Spleen (tissue), 11 donors: ENCODE measurements at regions not wholly inside any gene's neighbourhood (a gene's known extent, or its start where the extent isn't known, plus 50 kb on each side); places are given as distances from the start of the nearest gene placed in this dataset.
A peak's percentile ranks its signal among the peaks of the same experiment; 100 is the strongest.

Experiments used
- DNase-seq: peaks from one replicate; pipeline ENCODE4 v3.0.0-alpha.2; 2020
- H3K27ac ChIP-seq, 8 donors: fragments of 200-600 bp; sonication (generic) in 7 of 8; 1 replicate in 4 of 8; 2 replicates in 4 of 8; pipeline versions ENCODE4 v1.5.0 to v1.8.0; 2016 to 2021; ENCODE audit warnings: inconsistent platforms in 4 of 8, mild to moderate bottlenecking in 4 of 8, moderate library complexity in 1 of 8
- H3K27me3 ChIP-seq, 7 donors: fragments of 200-600 bp; sonication (generic) in 6 of 7; replicated peaks in 1 of 7; 1 replicate in 4 of 7; 2 replicates in 3 of 7; pipeline versions ENCODE4 v1.5.0 to v1.8.0; 2016 to 2021; ENCODE audit warnings: inconsistent platforms in 3 of 7, mild to moderate bottlenecking in 1 of 7
- H3K36me3 ChIP-seq, 6 donors: fragments of 200-600 bp; sonication (generic) in 5 of 6; 1 replicate in 4 of 6; 2 replicates in 2 of 6; pipeline versions ENCODE4 v1.5.0 to v1.8.0; 2016 to 2021; ENCODE audit warnings: inconsistent platforms in 2 of 6
- H3K4me1 ChIP-seq, 6 donors: fragments of 200-600 bp; sonication (generic) in 5 of 6; 1 replicate in 3 of 6; 2 replicates in 3 of 6; pipeline versions ENCODE4 v1.5.0 to v1.8.0; 2016 to 2021; ENCODE audit warnings: inconsistent platforms in 3 of 6
- H3K4me3 ChIP-seq, 8 donors: fragments of 200-600 bp; sonication (generic) in 7 of 8; 1 replicate in 4 of 8; 2 replicates in 4 of 8; pipeline versions ENCODE4 v1.5.0 to v1.8.0; 2016 to 2021; ENCODE audit warnings: inconsistent platforms in 4 of 8, mild to moderate bottlenecking in 4 of 8, moderate library complexity in 2 of 8
- H3K9me3 ChIP-seq, 8 donors: fragments of 200-600 bp; sonication (generic) in 7 of 8; 1 replicate in 4 of 8; 2 replicates in 4 of 8; pipeline versions ENCODE4 v1.5.0 to v1.8.0; 2016 to 2021; ENCODE audit warnings: inconsistent platforms in 4 of 8
- CTCF ChIP-seq, 11 experiments: fragments of 200-600 bp in 7 of 11; fragments of 450-650 bp in 4 of 11; sonication (generic) in 4 of 11; IDR thresholded peaks in 8 of 11; conservative IDR thresholded peaks in 3 of 11; 1 replicate in 7 of 11; 2 replicates in 4 of 11; pipeline versions ENCODE4 v1.4.0 to v1.8.0; 2016 to 2021; ENCODE audit warnings: antibody characterized with exemption in 11 of 11, inconsistent platforms in 4 of 11, mild to moderate bottlenecking in 1 of 11
- POLR2A ChIP-seq, 3 donors: fragments of 450-650 bp; IDR thresholded peaks; one replicate each; pipeline ENCODE4 v1.5.1; 2017; ENCODE audit warnings: antibody characterized with exemption in 3 of 3, mild to moderate bottlenecking in 1 of 3
- POLR2AphosphoS5 ChIP-seq, 3 donors: sonication (generic); formaldehyde crosslinking; IDR thresholded peaks; one replicate each; pipeline ENCODE4 v1.5.1; 2017; ENCODE audit warnings: antibody characterized with exemption in 3 of 3
- WGBS, 5 donors: extraction: QIAGEN DNeasy Blood & Tissue Kit in 3 of 5; methylation state at CpG; one replicate each; pipeline versions ENCODE4 v1.1.5 to v1.1.7; 2013 to 2018; 5-methylcytosine and 5-hydroxymethylcytosine counted together
- intact Hi-C: fragments of 100-400 bp; cut with DNase I; formaldehyde crosslinking; loops from one replicate; pipeline ENCODE4 v1.15.0; 2023; ENCODE audit warnings: low total_unique reads
- donor health status: healthy with polysubstance abuse.
- donor health status: DM: no; HTN: no; CAD: no; lungs with moderate emphysema.
- donor health status: DM: no; HTN: no; CAD: no.
- donor health status: Bipolar disorder and iron deficiency.
- donor health status: healthy.
- donor health status: DM: no; HTN: no; CAD: no.
- donor health status: DM: yes; HTN: yes; CAD: no.

- DNase-seq: no peak
- H3K36me3 ChIP-seq: no peaks in the 10 kb centered on the region
- no peak overlapping the region for H3K4me3 ChIP-seq
- H3K27me3 ChIP-seq: no peaks in the 10 kb centered on the region
- WGBS, 5 donors: 77 to 94% (median 81%) methylated on average over 4 to 5 of the region's 5 CpGs
- intact Hi-C loops: no loop called here
- no peak overlapping the region for H3K27ac ChIP-seq
- no peak for TF ChIP-seq CTCF (IDR thresholded peaks at IDR 0.05 in 8 of 11, conservative IDR thresholded peaks at IDR 0.05 in 3 of 11)
- TF ChIP-seq POLR2AphosphoS5 (IDR thresholded peaks at IDR 0.05): no peak
- TF ChIP-seq POLR2A (IDR thresholded peaks at IDR 0.05): no peak
- H3K9me3 ChIP-seq: no peaks in the 10 kb centered on the region
- no peaks in the 10 kb centered on the region for H3K4me1 ChIP-seq
Measured at GRCh38 chr13:59247171-59247570, 916.6 kb downstream of the DIAPH3 start.

DNA sequence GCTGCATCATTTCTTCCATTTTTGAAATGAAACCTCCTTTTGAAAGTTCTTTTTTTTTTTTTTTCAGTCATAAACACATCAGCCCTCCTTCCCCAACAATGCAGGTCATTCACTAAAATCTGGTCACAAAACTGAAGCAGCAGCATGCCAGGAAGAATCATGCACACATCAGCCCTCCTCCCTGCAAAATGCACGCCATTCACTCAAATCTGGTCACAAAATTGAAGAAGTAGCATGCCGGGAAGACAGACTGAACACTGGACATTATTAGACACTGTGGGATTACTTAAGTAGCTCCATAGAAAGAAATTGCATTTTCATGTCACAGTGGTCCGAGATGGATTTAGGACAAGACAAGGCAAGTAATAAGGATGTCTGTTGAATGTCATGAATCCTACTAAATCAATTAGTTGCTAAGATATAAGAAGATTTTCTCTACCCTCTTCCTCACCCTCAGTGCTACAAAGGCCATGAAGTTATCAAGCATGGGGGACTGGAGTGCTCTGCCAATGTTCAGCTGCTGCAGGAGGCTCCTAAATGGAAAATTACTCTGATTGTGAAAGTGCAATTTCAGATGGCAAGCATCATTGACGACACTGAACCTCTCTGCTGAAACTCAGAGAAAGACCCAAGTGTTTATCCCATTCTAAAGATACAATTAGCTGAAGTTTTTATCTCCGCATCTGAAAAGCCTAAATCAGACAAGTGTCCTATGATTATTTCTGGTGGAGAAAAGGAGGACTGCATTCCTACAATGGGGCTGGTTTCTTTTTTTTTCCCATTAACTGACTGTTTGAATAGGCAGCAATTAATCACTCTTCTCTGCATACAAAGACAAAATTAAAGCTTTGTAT is 913.2 kb downstream of the DIAPH3 start:
- 73 to 84% (median 78%) methylated on average over 5 of the region's 5 CpGs for whole genome bisulfite sequencing, 5 donors
- TF ChIP-seq POLR2A (IDR thresholded peaks at IDR 0.05) (no peak), CTCF (IDR thresholded peaks at IDR 0.05 in 8 of 11, conservative IDR thresholded peaks at IDR 0.05 in 3 of 11) (no peak), POLR2AphosphoS5 (IDR thresholded peaks at IDR 0.05) (no peak)
- intact Hi-C loops: no loop called here
- Histone ChIP-seq H3K4me3 (no peak overlapping the region), H3K36me3 (no peaks in the 10 kb centered on the region), H3K27me3 (no peaks in the 10 kb centered on the region), H3K4me1 (no peaks in the 10 kb centered on the region), H3K9me3 (no peaks in the 10 kb centered on the region), H3K27ac (no peak overlapping the region)
- no peak for DNase-seq

DNA sequence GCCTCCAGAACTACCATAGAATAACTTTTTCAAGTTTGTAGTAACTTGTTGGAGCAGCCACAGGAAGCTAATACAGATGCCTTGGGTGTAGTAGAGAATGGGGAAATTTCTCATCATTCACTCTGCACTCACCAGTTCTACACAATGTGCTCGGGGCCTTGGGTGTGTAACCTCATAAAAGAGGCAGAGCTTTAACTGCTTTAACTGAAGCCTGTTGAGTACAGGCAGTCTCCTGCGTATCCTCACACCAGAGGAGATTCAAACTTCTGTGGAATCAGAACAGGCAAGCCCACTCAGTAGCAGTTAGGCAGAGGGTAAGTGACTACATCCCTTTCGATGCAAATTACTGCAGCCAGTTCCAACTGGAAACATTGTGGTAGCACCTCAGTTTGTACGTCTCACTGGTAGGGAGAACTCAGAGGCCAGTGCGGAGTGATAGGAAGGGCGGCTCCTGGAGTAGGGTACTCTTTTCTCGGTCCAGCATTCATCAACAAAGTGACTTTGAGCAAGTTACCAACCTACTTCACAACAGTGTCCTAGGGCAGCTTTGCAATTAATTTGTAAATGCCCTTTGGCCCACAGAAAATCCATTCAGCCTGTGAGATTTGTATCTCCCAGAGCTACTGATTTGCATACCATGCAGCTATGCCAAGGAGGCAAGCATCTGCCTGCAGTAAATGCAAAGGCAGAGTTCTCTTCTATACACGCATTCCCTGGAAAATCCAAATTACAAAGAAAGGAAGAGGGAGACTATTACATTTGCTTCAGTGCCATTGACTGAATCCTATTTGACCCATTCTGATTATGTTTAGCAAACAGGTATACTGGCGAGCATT is 904.3 kb downstream of the DIAPH3 start:
- Histone ChIP-seq H3K9me3 (no peaks in the 10 kb centered on the region), H3K36me3 (no peaks in the 10 kb centered on the region), H3K4me1 (no peaks in the 10 kb centered on the region), H3K27ac (no peak overlapping the region), H3K27me3 (no peaks in the 10 kb centered on the region), H3K4me3 (no peak overlapping the region)
- 87 to 91% (median 90%) methylated on average over 9 of the region's 9 CpGs for WGBS, 5 donors
- intact Hi-C loops: no loop called here
- TF ChIP-seq POLR2AphosphoS5 (IDR thresholded peaks at IDR 0.05): no peak
- TF ChIP-seq POLR2A (IDR thresholded peaks at IDR 0.05): no peak
- TF ChIP-seq CTCF (IDR thresholded peaks at IDR 0.05 in 8 of 11, conservative IDR thresholded peaks at IDR 0.05 in 3 of 11): no peak
- no peak for DNase-seq

DNA sequence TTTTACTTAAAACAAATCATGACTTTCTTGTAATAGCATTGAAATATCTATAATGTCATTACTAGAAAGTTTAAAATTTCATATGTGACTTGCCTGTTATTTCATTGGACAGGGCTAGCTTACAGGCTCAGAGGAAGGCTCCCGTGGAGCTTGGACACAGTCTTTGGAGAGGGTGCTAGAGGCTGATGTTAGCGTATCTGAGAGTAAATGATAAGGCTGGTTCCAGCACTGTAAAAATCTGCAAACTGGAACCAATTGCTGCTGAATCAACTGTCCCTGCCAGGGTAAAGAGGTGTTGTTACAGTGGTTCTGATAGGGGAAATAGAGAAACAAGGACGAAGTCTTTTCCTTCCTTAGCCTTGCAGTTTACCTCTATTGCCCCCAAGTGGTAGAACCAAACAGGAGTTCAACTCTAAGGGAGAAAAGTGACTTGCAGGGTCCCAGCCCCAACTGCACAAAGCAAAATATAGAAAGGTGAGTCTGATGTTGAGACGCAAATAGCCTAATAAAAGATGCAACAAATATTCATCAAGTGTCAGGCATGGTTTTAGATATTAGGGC is 901.7 kb downstream of the DIAPH3 start:
- no peaks in the 10 kb centered on the region for H3K36me3 ChIP-seq
- no peak overlapping the region for H3K27ac ChIP-seq
- WGBS, 5 donors: 64 to 72% (median 67%) methylated on average over 4 of the region's 4 CpGs
- TF ChIP-seq CTCF (IDR thresholded peaks at IDR 0.05 in 8 of 11, conservative IDR thresholded peaks at IDR 0.05 in 3 of 11) (peak in 3 of 11 experiments; percentile 7 to 19 (median 15)), POLR2A (IDR thresholded peaks at IDR 0.05) (no peak), POLR2AphosphoS5 (IDR thresholded peaks at IDR 0.05) (no peak)
- no peaks in the 10 kb centered on the region for H3K9me3 ChIP-seq
- no peak overlapping the region for H3K4me3 ChIP-seq
- no peaks in the 10 kb centered on the region for H3K4me1 ChIP-seq
- H3K27me3 ChIP-seq: no peaks in the 10 kb centered on the region
- DNase-seq: no peak
- intact Hi-C loops: no loop called here
